Panc1 (cell line): ENCODE measurements at regions not wholly inside any gene's neighbourhood (a gene's known extent, or its start where the extent isn't known, plus 50 kb on each side); places are given as distances from the start of the nearest gene placed in this dataset.

Source experiments
- ATAC-seq: fragments of 200-7000 bp; cut with Tn5 transposase; 2 replicates; pipeline ENCODE4 v1.9.1; 2020; ENCODE audit warnings: mild to moderate bottlenecking, moderate library complexity
- BruUV-seq: library from RNA; stranded (reverse); fragments of 400-500 nt; replicated peaks from 2 replicates; lab custom pipeline; 2021; lab: Mats Ljungman, UMichigan
- CTCF ChIA-PET: fragments of 300-600 bp; sonication (Branson Sonifier 250); formaldehyde crosslinking; loops from one replicate; lab custom pipeline; 2022; ENCODE audit warnings: antibody characterized with exemption; lab: Charles Lee
- POLR2A ChIA-PET: fragments of 300-600 bp; sonication (Branson Sonifier 250); formaldehyde crosslinking; loops from one replicate; lab custom pipeline; 2022; ENCODE audit warnings: antibody characterized with exemption; lab: Charles Lee
- DNase-seq: peaks from one replicate; pipeline ENCODE4 v3.0.0-alpha.2; 2010; ENCODE audit warnings: low read depth, low spot score
- H3K27ac ChIP-seq: 2 replicates; pipeline ENCODE4 v1.5.1; 2011; ENCODE audit warnings: mild to moderate bottlenecking, low read length, inconsistent platforms
- H3K27me3 ChIP-seq: fragments of 200-500 bp; sonication (Bioruptor generic); 2 replicates; pipeline ENCODE4 v1.6.0; 2014; ENCODE audit warnings: low read length, inconsistent platforms; ENCODE audit not compliant: control insufficient read depth, insufficient read depth
- H3K36me3 ChIP-seq: fragments of 200-500 bp; sonication (Bioruptor generic); 2 replicates; pipeline ENCODE4 v1.5.1; 2014; ENCODE audit warnings: inconsistent platforms, mild to moderate bottlenecking, low read length, moderate library complexity; ENCODE audit not compliant: control insufficient read depth, insufficient read depth
- H3K4me1 ChIP-seq: 2 replicates; pipeline ENCODE4 v1.5.1; 2011; ENCODE audit warnings: inconsistent platforms, mild to moderate bottlenecking, low read length, moderate library complexity; ENCODE audit not compliant: control insufficient read depth, insufficient read depth
- H3K4me3 ChIP-seq, 2 experiments: 2 replicates each; pipeline ENCODE4 v1.5.1; 2011 to 2012; ENCODE audit warnings: low read depth in 2 of 2, low read length in 2 of 2, mild to moderate bottlenecking in 2 of 2, inconsistent platforms in 1 of 2, moderate library complexity in 1 of 2
- H3K9me3 ChIP-seq: fragments of 200-500 bp; sonication (Bioruptor generic); 2 replicates; pipeline ENCODE4 v1.5.1; 2014; ENCODE audit warnings: low read depth, mild to moderate bottlenecking, inconsistent platforms, low read length, moderate library complexity; ENCODE audit not compliant: control insufficient read depth, insufficient read depth
- POLR2AphosphoS5 ChIP-seq: IDR thresholded peaks from 2 replicates; pipeline ENCODE4 v1.6.1; 2012; ENCODE audit warnings: mild to moderate bottlenecking, low read depth, low read length, moderate library complexity
- REST ChIP-seq, 2 experiments: IDR thresholded peaks; 2 replicates each; pipeline ENCODE4 v1.6.1; 2011 to 2012; ENCODE audit warnings: low read depth in 2 of 2, control low read depth in 1 of 2, low read length in 1 of 2, mild to moderate bottlenecking in 1 of 2, moderate library complexity in 1 of 2; ENCODE audit not compliant: insufficient read depth in 1 of 2
- SIN3A ChIP-seq: IDR thresholded peaks from 2 replicates; pipeline ENCODE4 v1.6.1; 2012; ENCODE audit warnings: low read depth, mild to moderate bottlenecking, low read length, moderate library complexity, borderline replicate concordance; ENCODE audit not compliant: insufficient read depth
- TCF7L2 ChIP-seq: IDR thresholded peaks from 2 replicates; pipeline ENCODE4 v1.6.1; 2011; ENCODE audit warnings: mild to moderate bottlenecking, low read depth, low read length, inconsistent platforms
- in situ Hi-C: cut with HindIII; loops from 2 replicates; pipeline ENCODE4 v1.10.0; 2016; ENCODE audit warnings: low sequenced_read_pairs, low pct_unique_long_range_greater_than_20kb
- intact Hi-C: fragments of 100-400 bp; cut with micrococcal nuclease; formaldehyde crosslinking; loops from one replicate; pipeline ENCODE4 v1.10.0; 2022; ENCODE audit not compliant: unreplicated experiment
- TF ChIP-seq, protein P1 (sequence below): fragments of 450-650 bp; IDR thresholded peaks from 2 replicates; pipeline ENCODE4 v1.5.1; 2017; ENCODE audit warnings: mild to moderate bottlenecking

DNA sequence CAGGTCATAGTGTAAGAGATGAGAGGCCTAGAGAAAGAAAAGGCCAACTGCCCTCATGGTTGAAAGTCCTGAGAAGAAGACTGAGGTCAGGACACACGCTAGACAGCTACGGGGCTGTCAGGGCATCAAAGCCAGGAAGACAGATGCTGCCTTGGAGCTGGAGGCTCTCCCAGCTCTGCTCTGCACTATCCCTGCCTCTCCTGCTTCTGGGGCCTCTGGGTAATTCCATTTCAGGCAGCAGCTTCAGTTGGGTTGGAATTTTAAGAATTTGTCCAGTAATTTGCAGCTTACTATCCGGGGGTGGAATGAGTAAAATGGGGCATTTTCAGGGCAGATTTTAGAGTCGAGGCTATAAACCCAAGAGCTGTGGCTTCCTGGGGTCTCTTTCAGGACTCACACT, 76.2 kb upstream of the CTAGE1 start:
- intact Hi-C loops: loop anchor here (10.0 kb wide), 1 partner anchor 61 kb away; no protein-coding TSS in a partner anchor
- Histone ChIP-seq H3K4me3 (no peak overlapping the region), H3K27ac (no peak overlapping the region), H3K4me1 (no peaks in the 10 kb centered on the region), H3K27me3 (no peaks in the 10 kb centered on the region), H3K9me3 (no peaks in the 10 kb centered on the region), H3K36me3 (no peaks in the 10 kb centered on the region)
- CTCF ChIA-PET: no interaction called here
- POLR2A ChIA-PET: no interaction called here
- BruUV-seq: no TSS peak
- ATAC-seq (no peak), DNase-seq (no peak)
- in situ Hi-C loops: no loop called here
- TF ChIP-seq, protein P1, sequence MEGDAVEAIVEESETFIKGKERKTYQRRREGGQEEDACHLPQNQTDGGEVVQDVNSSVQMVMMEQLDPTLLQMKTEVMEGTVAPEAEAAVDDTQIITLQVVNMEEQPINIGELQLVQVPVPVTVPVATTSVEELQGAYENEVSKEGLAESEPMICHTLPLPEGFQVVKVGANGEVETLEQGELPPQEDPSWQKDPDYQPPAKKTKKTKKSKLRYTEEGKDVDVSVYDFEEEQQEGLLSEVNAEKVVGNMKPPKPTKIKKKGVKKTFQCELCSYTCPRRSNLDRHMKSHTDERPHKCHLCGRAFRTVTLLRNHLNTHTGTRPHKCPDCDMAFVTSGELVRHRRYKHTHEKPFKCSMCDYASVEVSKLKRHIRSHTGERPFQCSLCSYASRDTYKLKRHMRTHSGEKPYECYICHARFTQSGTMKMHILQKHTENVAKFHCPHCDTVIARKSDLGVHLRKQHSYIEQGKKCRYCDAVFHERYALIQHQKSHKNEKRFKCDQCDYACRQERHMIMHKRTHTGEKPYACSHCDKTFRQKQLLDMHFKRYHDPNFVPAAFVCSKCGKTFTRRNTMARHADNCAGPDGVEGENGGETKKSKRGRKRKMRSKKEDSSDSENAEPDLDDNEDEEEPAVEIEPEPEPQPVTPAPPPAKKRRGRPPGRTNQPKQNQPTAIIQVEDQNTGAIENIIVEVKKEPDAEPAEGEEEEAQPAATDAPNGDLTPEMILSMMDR: no peak
- TF ChIP-seq POLR2AphosphoS5 (no peak), REST (IDR thresholded peaks at IDR 0.05; ENCODE audit: insufficient read depth in 1 of 2, low read depth in 2 of 2, low read length in 1 of 2) (no peak), TCF7L2 (no peak), SIN3A (no peak)

DNA sequence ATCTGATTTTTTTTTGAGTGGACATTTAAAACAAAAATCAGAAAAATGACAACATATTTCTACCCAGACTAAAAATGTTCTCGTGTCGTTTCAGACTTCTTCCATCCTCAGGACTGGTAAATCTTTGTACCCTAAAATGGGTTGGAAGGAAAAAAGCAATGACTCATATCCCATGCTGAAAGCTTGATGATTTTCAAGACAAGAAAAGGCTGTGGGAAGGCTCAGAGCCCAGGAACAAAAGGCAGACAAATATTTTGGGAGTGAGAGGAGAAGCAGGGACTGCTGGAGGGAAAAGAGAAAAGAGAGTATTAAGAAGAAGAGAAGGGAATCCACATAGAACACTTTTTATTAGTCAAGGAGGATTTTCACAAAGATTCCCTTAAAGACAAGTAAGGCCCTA, 77.1 kb upstream of the CTAGE1 start:
- DNase-seq (no peak), ATAC-seq (no peak)
- BruUV-seq: no TSS peak
- no peaks in the 10 kb centered on the region for H3K9me3 ChIP-seq
- no peak overlapping the region for H3K4me3 ChIP-seq
- in situ Hi-C loops: no loop called here
- CTCF ChIA-PET: no interaction called here
- POLR2A ChIA-PET: no interaction called here
- intact Hi-C loops: loop anchor here (10.0 kb wide), 1 partner anchor 60 kb away; no protein-coding TSS in a partner anchor
- no peaks in the 10 kb centered on the region for H3K27me3 ChIP-seq
- no peak overlapping the region for H3K27ac ChIP-seq
- H3K4me1 ChIP-seq: no peaks in the 10 kb centered on the region
- TF ChIP-seq SIN3A (no peak), REST (IDR thresholded peaks at IDR 0.05; ENCODE audit: insufficient read depth in 1 of 2, low read depth in 2 of 2, low read length in 1 of 2) (no peak), TCF7L2 (no peak), POLR2AphosphoS5 (no peak)
- TF ChIP-seq, protein P1: no peak
- no peaks in the 10 kb centered on the region for H3K36me3 ChIP-seq
